ENCODE measurements at regions not wholly inside any gene's neighbourhood (a gene's known extent, or its start where the extent isn't known, plus 50 kb on each side); places are given as distances from the start of the nearest gene placed in this dataset.

DNA sequence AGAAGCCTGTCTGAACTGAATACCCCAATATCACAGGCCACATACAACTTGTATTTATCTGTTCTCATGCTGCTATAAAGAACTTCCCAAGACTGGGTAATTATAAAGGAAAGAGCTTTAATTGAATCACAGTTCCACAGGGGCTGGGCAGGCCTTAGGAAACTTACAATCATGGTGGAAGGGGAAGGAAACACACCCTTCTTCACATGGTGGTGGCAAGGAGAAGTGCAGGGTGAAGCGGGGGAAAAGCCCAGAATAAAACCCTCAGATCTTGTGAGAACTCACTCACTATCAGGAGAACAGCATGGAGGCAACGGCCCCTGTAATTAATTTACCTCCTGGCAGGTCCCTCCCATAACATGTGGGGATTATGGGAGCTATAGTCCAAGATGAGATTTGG lies 50.3 kb upstream of the FNDC1 start:
- no peak for DNase-seq (ENCODE audit: low read depth)

DNA sequence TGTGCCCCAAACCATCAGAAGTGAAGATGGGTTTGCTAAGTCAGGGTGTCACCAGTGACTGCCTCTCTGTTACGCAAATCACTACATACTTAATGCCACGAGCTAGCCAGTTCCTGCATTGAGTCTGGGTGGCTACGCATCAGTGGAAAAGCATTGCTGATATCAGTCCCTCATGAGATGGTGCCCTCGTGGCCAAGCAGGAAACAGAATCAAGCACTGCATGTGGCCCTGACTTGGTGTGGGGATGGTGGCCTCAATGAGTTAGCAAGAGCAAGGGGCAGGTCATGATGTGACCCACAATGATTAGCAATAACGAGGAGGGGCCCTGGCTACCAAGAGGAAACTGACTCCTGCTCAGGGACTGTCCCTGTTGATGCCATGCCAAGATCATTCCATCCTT lies 51.6 kb upstream of the FNDC1 start:
- no peak for DNase-seq (ENCODE audit: low read depth)

DNA sequence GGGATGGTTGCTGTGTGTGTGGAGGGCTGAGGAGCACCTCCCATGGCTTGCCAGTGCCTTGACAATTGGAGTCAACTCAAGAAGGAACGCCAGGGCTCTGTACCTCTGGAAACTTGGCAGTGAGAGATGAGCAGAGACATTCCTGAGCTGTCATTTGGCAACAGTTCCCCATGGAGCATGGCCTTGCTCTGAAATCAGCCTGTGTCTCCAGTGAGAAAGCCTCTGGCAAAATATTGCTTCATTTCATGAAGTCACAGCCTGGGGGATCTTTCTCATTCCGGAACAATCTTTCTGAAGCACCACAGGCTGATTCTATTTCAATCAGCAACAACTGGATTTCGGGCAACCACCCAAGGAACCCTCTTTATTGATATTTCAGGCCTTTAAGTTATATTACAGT lies 52.2 kb upstream of the FNDC1 start:
- no peak for DNase-seq (ENCODE audit: low read depth)

DNA sequence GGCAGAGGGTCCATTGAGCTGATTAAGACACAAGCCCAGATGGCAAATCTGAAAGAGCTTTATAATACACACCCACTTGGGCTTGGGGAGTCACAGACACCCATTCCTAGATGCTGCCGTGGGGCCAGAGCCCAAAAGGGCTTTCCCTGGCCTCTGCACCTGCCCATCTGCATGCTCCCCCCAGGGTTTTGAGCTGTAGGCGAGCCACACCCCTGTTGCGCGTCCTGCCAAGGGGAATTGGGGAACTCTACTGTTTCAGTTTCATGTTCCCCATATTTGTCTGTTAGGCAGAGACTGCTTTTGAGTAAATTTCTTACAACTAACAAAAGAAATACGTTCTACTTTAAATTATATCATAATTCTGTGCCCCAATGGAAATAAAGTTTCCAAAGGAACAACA lies 52.9 kb upstream of the FNDC1 start:
- DNase-seq (ENCODE audit: low read depth) = no peak

DNA sequence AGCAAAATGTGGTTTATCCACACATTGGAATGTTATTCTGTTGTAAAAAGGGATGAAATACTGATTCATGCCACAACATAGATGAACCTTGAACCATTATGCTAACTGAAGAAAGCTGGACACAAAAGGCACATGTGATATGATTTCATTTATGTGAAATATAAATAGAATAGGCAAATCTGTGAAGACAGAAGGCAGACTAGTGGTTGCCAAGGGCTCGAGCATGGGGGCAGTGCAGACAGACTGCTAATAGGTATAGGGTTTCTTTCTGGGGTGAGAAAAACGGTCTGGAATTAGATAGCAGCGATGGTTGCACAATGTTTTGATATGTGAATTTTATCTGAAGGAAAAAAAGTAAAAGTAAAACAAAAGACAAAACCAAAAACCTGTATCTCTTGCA lies 54.6 kb upstream of the FNDC1 start:
- DNase-seq (ENCODE audit: low read depth) = no peak

DNA sequence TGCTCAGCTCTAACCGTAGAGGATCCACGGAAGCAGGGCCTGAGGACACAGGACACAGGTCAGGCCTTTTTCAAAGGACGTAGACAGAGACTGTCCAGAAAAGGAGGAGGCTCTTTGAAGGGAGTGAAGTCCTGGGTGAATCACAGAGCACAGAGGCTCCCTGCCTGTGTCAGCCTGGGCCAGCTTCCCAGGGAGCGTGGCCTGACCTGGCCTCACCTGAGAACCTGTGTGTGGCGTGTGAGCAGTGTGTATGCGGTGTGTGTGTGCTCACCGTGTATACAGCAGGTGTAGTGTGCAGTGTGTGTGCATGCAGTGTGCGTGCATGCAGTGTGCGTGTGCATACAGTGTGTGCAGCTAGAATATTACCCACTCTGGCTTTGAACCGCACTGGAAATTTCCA lies 56.0 kb upstream of the FNDC1 start:
- no peak for DNase-seq (ENCODE audit: low read depth)

DNA sequence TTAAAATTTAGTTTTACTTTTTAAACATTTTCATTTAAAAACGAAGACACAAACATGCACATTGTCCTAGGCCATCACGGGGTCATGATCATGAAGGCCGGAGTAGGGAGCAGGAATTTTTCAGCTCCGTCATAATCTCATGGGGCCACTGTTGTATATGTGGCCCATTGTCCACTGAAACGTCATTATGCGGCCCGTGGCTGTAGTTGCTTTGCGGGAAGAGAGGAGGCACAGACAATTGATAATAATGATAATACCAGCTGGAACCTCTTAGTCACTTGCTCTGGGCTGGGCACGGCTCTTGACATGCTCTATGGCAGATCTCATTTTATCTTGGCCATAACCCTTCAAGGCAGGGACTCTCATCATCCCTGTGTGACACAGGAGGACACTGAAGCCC lies 56.5 kb upstream of the FNDC1 start:
- no peak for DNase-seq (ENCODE audit: low read depth)

DNA sequence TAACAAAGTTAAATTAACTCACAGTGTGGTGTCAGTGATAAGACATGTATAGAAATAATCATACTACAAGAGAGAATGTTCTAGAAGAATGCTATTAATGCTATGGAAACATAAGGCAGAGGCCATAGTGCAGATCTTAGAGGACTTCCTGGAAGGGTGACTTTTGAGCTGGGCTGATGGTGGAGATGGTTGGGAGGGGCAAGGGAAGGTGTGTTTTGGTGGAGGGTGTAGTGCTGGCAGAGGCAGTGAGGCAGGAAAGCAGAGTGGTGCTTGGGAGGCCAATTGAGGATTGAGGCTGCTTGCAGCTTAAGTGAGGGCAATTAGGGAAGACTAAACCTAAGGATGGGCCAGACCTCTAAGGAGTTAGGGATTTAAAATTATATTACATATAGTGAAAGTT lies 58.5 kb upstream of the FNDC1 start:
- no peak for DNase-seq (ENCODE audit: low read depth)

DNA sequence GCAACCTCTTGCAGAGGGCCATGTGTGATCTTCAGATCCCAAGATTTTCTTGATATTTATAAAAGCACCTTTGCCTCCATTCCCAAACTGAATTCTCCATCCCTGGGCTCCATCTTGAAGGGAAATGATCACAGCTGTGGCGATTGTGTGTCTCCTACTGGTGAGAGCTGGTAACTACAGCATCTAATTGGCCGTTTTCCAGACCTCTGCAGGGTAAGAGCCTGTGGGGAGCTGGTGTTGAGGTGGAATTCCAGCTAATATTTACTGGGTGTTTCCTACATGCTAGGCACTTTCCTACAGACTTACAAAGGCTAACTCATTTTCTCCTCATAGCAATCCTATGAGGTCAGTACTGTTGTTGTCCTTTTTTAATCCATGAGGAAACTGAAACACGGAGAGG lies 59.2 kb upstream of the FNDC1 start:
- DNase-seq (ENCODE audit: low read depth) = no peak

DNA sequence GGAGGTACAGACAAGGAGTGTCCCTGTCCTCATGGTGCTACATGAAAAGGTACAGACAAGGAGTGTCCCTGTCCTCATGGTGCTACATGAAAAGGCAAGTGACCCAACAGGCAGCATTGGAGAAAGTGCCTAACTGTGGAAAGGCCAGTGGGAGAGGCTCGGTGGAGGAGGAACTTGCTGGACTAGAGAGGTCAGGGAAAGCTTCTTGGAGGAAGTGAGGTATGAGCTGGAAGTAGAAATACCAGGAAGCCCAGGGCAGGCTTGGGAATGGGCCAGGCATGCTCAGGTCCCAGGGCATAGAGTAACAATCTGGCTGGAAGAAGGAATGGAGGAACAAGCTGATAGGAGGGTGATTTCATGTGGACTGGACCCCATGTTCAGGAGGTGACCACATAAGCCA lies 59.8 kb upstream of the FNDC1 start:
- DNase-seq (ENCODE audit: low read depth) = no peak

DNA sequence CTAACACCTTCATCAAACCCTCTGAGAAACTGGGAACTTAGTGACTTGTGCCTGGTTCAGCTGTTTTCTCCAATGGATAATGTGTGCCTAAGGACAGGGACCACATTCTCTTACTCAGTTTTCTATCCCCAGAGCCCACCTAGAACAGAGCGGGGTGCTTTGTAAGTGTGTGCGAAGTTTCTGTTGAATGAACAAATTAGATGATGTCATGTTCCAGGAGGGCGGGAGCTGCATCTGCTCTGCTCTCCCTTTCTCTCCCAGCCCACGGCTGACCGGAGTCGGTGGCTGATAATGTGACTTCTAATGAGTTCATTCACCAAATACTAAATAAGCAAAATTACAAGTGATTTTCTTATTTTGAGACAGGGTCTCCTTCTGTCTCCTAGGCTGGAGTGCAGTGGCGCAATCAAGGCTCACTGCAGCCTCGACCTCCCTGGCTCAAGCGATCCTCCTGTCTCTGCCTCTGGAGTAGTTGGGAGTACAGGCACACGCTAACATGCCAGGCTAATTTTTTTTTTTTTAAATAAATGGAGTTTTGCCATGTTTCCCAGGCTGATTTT lies 60.7 kb upstream of the FNDC1 start:
- DNase-seq (ENCODE audit: low read depth) = no peak

DNA sequence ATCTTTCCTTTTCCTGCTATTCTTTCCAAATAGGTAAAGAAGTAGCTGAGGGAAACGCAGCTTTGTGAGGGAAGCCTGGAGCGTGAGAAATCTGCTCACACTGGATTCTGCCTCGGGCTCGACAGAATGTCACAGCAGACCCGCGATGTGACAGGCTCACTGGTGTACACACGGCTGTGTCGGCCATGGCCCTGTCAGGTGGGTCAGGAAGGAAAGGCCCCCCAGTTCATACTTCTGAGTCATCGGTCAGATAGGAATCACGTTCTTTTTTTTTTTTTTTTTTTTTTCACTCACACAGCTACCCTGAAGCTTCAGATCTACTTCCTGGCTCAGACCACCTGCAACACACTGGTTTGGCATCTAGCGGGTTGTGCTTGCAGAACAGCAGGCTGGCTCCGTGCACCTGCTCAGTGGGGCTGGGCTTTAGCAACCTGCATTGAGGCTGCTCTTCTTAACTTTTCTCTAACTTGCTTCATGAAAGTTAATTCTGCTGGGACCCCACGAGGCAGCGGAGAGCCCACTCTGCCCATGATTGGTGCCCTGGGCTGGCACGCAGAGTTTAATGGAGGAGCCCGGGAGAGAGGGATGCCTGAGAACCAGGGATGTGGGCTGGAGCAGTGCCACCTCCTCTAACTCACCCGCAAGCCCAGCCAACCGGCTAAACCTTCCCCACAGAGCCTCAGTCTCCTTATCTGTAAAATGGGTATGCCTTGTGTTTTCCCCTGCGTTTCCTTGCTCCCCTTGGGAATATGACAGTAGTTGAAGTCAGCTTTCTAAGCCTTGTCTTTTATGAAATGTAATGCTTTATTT lies 61.5 kb upstream of the FNDC1 start:
- DNase-seq (ENCODE audit: low read depth) = peak; percentile 30

DNA sequence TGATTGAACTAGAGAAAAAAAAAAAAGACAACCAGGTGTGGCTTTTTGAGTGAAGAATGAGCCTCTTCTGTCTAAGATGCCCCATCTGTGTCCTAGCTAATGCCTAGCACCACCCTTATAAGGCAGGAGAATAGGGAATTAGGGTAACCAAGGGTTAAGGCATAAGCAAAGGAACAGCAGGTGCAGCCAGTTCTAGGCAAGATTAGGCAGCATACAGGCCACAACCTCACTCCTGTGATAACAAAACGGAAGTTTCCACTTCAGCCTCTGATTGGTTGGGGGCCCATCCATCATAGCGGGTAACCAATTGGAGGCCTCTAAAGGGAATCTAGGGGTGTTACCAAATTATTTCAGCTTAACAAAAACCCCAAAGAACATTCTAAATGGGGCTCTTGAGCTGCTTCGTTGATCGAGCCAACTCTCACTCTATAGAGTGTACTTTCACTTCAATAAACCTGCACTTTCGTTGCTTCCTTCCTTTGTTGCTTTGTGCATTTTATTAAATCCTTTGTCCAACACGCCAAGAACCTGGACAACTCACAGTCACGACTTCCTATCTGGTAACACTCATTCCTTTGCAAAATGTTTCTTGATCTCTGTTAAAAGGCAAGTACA lies 61.9 kb upstream of the TAGAP start:
- DNase-seq (ENCODE audit: low read depth) = peak; percentile 74

DNA sequence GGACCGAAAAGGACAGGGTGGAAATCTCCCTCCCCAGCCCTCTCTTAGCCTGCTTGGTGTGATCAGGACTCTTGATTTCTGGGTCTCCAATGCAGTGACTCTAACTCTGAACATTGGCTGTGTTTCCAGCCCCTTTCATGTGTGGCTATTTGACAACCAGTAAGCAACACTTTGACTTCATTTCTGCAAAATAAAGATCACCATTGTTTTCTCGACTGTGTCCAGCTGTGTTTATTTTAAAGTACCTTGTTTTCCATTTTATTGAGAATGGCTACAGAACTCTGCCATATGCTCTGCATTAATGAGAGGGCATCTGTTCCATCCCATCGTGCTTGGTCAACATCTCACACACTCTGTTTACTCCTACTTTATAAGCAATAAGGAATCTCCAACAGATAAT lies 60.9 kb upstream of the TAGAP start:
- DNase-seq (ENCODE audit: low read depth) = no peak

DNA sequence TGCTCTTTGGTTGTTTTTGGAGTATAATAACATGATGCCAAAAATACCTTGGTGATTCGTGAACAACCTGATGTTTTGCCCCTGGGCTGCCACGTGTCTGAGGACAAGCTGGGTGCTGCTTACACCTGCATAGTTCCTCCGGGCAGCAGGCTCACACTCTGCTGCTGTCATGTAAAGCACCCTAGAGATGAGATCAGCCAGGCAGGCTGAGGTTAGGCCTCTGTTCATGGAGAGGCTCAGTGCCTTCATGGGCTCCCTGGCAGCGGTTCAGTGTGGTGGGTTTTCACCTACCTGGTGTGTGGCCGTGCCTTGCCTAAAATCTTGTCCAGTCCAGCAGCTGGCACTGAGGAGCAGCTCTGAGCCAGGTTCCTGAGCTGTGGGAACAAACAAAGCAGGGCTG lies 60.1 kb upstream of the TAGAP start:
- DNase-seq (ENCODE audit: low read depth) = no peak

DNA sequence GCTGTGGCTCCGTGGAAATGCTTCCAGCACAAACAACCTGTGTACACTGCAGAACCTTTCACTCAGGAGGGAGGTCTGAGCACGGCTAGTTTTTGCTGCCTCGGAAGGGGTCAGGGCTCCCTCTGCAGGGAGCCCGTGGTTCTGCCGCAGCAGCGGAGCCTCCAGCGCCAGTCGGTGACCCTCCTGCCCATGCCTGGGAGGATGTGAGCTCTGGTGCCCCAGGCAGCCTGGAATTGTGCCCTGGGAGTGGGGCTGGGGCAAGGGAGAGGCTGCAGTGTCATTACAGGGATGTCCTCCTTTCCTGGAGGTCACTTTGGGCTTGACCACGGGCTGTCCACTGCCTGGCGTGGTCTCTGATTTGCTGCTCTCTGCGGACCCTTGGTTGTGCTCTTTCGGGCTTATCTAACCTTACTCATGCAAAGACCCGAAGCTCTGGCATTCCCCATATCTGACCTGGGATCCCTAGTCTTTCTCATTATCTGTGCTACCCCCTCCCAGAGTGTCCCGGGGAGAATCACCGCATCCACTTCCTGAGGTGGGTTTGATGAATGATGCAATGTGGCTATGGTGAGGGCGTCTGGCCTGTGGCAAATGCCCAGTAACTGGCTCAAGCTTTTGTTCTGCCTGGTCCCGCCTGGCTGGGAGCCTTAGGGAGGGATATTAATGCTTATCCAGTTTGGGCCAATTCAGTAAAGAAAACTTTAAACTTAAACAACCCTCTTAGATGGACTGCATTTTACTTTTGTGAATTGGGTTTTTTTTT lies 59.6 kb upstream of the TAGAP start:
- peak; percentile 66 for DNase-seq (ENCODE audit: low read depth)

DNA sequence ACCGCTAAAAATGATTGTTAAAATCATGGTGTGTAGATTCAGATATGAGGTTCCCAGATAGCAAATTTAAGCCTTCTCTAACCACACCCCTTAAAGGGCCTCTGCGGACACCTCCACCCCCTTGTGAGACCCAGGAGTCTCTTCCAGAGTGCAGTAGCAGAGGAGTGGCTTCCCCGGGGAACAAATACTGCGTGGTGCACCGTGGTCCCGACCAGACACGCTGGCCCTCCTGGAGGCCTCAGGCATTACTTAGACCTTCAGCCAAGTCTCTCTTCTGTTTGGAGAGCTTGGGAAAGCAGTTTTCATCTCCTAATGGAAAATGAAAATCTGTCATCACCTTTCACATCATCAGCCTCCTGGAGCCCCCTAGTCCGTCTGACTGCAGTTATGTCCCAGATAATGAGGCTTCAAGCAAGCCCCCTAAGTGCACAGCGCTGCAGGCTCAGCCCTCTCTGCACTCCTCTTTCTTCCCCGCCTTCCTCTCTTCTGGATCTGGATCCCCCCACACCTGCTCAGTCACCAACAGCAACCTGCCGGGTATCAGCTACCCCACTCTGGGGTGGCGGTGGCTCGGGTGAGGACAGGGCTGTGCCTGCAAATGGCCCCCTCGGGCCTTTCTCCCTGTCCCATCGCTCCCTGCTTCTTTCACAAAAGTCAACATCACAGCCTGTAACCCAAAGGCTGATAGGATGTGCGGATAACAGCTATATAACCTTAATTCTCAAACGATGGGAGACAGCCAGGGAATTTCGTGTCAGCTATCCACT lies 58.8 kb upstream of the TAGAP start:
- no peak for DNase-seq (ENCODE audit: low read depth)

DNA sequence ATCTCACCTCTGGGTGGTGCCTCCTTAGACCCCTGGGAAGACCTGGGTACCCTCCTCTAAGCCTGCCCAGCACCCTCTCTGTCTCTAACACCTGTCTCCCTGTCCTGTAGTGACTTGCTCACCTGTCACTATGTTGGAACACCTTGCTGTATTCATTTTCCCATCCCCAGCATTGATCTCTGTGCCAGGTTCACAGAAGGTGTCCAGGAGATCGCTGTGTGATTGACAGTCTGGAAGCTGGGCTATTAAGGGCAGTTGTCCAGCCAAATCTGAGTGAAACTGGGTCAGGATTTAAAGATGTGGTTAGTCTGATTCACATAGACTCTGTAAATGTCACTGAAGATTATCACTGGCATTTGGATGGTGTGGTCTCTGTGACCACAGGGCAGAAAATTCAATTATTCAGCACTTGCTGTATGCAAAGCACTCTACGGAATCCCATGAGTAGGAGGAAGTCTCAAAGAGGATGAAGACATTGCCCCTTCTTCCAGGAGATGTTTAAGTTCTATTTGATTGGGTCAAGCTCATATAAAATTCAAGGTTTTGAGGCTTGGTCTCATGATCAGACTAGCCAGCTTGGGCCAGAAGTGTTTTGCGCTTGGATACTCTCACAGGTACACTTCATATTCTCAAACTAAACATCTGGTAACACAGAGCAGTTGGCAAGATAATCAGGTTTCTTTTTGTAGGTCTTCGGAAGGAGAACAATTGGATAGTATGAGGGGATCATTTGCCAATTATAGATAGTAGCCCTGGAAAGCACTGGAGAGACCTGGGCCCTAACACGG lies 57.8 kb upstream of the TAGAP start:
- no peak for DNase-seq (ENCODE audit: low read depth)

DNA sequence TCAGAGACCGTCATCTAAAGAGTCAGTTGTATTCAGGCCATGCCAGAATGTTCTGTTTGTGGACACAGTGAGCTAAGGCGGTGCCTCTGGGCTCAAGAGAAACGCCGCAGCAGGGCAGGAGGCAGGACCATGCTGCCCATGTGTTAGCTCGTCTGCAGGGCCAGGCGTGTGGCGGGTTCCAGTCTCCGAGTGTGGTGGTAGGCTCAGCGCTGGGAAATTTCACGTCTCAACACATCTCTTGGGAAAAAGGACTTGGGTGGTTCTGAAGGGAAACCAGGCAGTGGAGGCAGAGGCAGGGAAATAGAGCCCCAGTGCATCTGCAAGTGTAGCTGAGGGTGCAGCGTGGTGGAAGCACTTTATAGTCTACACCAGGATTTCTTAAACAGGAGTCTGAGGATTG lies 56.9 kb upstream of the TAGAP start:
- no peak for DNase-seq (ENCODE audit: low read depth)

DNA sequence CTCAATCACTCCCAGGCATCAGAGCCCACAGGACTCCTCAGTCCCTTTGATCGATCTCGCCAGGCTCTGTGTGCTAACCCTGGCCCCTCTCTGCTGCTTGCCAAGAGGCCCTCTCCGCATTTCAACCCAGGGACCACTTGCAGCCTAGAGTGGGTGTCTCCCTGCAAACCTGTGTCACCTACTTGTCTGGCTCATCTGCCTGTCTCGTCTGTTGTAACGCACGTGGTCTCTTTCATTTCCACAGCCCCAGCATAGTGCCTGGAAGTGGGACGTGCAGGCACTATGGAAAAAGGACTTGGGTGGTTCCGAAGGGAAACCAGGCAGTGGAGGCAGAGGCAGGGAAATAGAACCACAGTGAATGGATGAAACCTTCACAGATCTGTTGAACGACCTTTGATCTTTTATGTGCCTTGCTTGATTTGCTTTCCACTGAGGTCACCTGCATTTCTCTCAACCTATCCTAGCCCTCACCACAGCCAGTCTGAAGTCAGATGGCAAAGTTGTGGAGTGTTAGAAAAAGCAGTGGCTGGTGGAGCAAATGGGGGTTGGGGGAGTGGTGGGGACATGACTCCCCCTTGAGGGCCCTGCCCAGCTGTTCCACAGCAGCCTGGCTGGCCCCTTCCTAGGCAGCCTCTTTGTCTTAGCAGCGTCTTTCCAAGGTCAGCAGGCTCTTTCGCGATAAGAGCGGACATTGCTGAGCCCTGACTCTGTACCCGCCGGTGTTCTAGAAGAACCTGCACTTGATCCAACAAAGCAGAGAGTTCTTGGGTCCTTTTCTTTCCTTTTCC lies 55.8 kb upstream of the TAGAP start:
- no peak for DNase-seq (ENCODE audit: low read depth)

DNA sequence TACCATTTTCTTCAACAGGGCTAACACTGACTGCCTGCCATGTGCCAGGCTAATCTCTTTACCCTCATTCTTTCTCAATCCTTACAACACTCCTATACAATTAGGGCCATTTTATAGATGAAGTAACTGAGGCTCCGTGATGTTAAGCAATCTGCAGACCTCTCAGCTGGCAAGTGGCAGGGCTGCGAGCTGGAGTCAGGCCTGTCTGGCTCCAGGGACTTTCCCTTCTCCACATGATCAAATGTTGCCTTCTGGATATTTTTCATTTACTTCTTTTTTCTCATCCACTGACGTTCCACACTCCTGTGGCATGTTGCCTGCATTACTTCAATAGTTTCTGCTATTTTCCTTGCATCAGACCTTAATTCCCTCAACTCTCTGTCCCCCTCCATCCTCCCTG lies 55.2 kb upstream of the TAGAP start:
- DNase-seq (ENCODE audit: low read depth) = no peak

Measured in stimulated activated CD8-positive, alpha-beta memory T cell treated with anti-CD3 and anti-CD28 coated beads, Interleukin-12 subunit alpha, Interleukin-12 subunit beta, amount 100 ng/mL, for 4 hours (primary cell).